ENCODE measurements at regions not wholly inside any gene's neighbourhood (a gene's known extent, or its start where the extent isn't known, plus 50 kb on each side); places are given as distances from the start of the nearest gene placed in this dataset.

DNA sequence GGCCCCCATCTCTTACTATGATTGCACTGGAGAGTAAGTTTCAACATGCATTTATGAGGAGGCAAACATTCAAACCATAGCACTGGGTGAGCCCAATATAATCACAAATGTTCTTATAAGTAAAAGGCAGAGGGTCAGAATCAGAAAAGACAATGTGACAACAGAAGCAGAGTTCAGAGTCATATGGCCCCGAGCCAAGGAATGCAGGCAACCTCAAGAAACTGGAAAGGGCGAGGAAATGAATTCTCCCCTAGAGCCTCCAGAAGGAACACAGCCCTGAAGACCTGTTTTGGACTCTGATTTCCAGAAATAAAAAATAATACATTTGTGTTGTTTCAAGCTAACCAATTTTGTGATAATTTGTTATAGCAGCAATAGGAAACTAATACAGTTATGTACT lies 81.3 kb upstream of the ABI3BP start:
- in situ Hi-C loops (cut with MboI; ENCODE audit: low pct_unique_long_range_greater_than_20kb, low sequenced_read_pairs, unreplicated experiment): no loop called here
- TF ChIP-seq, protein P1, sequence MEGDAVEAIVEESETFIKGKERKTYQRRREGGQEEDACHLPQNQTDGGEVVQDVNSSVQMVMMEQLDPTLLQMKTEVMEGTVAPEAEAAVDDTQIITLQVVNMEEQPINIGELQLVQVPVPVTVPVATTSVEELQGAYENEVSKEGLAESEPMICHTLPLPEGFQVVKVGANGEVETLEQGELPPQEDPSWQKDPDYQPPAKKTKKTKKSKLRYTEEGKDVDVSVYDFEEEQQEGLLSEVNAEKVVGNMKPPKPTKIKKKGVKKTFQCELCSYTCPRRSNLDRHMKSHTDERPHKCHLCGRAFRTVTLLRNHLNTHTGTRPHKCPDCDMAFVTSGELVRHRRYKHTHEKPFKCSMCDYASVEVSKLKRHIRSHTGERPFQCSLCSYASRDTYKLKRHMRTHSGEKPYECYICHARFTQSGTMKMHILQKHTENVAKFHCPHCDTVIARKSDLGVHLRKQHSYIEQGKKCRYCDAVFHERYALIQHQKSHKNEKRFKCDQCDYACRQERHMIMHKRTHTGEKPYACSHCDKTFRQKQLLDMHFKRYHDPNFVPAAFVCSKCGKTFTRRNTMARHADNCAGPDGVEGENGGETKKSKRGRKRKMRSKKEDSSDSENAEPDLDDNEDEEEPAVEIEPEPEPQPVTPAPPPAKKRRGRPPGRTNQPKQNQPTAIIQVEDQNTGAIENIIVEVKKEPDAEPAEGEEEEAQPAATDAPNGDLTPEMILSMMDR (IDR thresholded peaks at IDR 0.05; ENCODE audit: extremely low read depth, insufficient read depth, missing control alignments): no peak
- no peak for DNase-seq (ENCODE audit: low spot score)

DNA sequence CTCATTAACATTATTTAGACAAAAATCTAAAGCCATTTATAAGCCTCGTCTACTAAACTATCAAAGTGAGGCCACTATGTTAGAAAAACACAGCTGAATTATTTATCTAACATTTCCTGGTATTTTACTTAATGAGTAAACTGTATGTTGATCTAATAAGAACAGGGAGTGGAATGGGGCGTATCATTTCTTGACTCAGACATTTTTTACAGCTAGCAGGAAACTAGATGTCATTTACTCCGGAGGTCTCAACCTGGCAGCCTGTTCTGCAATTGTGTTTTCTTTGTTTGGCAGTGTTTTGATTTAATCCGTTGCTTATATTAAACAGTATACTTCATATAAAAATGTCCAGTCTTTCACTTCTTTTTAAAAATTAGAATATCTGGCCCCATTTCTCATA lies 79.1 kb upstream of the ABI3BP start:
- TF ChIP-seq, protein P1 (IDR thresholded peaks at IDR 0.05; ENCODE audit: extremely low read depth, insufficient read depth, missing control alignments): no peak
- no peak for DNase-seq (ENCODE audit: low spot score)
- in situ Hi-C loops (cut with MboI; ENCODE audit: low pct_unique_long_range_greater_than_20kb, low sequenced_read_pairs, unreplicated experiment): no loop called here

DNA sequence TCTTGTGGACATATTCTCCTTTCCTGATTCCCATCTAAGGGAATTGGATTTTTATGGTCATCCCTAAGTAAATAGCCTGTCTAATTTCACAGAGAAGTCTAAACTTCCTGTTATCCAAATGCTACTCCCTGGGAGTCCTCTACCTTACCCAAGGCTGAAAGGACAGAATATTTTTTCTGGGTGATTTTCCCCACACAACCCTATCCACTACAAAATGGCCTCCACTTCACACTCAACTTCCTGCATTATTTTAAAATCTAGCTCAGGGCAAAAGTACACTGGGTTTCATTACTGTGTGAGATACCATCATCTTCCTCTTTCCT lies 77.5 kb upstream of the ABI3BP start:
- TF ChIP-seq, protein P1 (IDR thresholded peaks at IDR 0.05; ENCODE audit: extremely low read depth, insufficient read depth, missing control alignments): no peak
- in situ Hi-C loops (cut with MboI; ENCODE audit: low pct_unique_long_range_greater_than_20kb, low sequenced_read_pairs, unreplicated experiment): no loop called here
- no peak for DNase-seq (ENCODE audit: low spot score)

DNA sequence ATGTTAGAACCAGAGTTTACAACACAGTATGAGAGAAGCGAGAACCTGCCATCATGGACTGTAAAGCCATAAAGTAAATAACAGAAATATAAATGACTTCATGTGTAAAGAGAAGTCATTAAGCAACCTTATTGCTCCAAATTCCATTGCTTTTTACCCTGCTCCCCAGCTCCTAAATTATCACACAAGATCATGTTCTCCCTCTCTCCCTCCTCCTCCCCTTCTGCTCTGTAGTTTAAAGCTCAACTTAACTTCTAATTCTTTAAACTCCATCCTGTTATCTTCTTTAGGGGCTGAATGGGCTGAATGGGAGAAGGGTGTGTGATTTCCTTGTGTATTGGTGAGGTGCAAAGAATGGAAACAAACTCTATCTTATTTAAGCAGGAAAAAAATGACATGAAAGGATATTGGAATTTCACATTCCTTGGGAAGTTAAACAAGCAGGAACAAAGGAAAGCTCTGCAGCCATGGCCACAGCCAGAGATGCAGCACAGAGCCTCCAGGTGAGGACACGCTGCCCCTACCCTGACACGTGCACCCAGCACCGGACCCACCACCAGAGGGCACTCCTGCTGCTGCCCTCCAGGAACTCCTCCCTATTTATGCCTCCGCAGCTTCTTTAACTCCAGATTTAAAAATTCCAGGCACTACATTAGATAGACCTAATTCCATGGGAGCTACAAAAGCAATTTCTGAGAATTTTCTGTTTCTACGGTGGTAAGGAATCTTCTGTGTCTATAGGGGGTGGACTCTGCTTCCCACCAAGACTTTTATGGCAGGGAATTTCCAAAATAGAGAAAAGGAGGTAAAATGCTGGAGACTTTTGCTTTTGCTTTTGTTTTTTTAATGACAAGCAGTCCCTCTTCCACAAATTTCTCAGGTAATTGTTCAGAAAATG lies 76.9 kb upstream of the ABI3BP start:
- in situ Hi-C loops (cut with MboI; ENCODE audit: low pct_unique_long_range_greater_than_20kb, low sequenced_read_pairs, unreplicated experiment): no loop called here

DNA sequence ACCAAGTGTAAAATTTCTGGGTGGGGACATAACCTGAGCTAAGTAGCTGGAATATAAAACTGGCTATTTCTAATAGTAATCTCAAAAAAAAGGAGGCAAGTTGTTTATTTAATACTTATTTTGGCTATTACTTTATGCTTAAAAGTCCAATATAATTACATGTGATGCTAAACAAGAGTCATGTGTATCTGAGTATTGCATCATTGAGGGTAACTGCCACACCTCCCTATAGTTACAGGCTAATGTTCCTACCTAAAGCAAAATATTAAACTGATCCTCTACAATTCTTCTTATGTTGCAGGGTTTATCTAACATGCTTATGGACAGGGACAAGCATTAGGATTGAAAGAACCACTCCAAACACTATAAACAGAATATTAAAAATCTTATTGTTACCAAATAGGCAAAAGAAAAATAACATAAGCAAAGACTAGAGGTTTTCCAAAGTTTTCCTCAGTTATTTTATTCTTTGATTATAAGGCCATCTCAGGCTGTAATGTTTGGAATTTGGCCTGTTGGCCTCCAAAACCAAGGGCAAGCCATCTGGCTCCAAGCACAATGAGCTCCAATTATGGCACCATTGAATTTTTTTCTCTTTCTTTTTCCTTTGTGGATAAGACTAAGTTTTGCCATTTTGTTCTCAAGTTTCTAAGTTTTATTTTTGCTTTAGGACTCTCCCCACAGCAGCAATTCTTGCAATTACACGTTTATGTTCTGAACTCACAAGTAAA lies 75.8 kb upstream of the ABI3BP start:
- TF ChIP-seq, protein P1 (IDR thresholded peaks at IDR 0.05; ENCODE audit: extremely low read depth, insufficient read depth, missing control alignments): no peak
- in situ Hi-C loops (cut with MboI; ENCODE audit: low pct_unique_long_range_greater_than_20kb, low sequenced_read_pairs, unreplicated experiment): no loop called here
- no peak for DNase-seq (ENCODE audit: low spot score)

More for the DNA sequence above, 76.9 kb upstream of the ABI3BP start:
- TF ChIP-seq, protein P1 (IDR thresholded peaks at IDR 0.05; ENCODE audit: extremely low read depth, insufficient read depth, missing control alignments): peak; percentile 89
- DNase-seq (ENCODE audit: low spot score): peak; percentile 56

DNA sequence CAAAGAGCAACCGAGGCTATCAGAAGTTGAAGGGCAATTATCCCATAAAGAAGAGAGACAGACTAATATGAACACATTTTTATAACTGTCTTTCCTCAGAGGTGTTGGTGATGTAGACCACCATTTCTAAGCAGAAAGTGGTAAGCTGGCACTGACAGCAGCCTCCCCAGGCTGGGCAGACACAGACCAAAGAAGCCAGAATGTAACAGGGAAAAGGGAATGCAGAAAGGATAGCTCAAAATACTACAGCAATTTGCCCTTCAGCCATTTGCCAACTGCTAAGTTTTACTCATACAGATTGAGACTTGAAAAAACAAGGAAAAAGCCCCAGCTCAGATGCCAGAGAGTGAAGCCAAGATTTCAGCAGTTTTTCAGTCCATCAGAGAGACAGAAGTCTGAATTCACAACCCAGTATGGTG lies 73.5 kb upstream of the ABI3BP start:
- in situ Hi-C loops (cut with MboI; ENCODE audit: low pct_unique_long_range_greater_than_20kb, low sequenced_read_pairs, unreplicated experiment): no loop called here
- no peak for DNase-seq (ENCODE audit: low spot score)
- TF ChIP-seq, protein P1 (IDR thresholded peaks at IDR 0.05; ENCODE audit: extremely low read depth, insufficient read depth, missing control alignments): no peak

All from GM13977 (cell line).